ENCODE measurements at regions not wholly inside any gene's neighbourhood (a gene's known extent, or its start where the extent isn't known, plus 50 kb on each side); places are given as distances from the start of the nearest gene placed in this dataset.

- H3K4me1 Mint-ChIP-seq, result no peaks in the 10 kb centered on the region
- H3K9me3 Mint-ChIP-seq, result no peaks in the 10 kb centered on the region
- H3K4me3 Mint-ChIP-seq, result no peak overlapping the region
- H3K27ac Mint-ChIP-seq, result no peak overlapping the region
- H3K27me3 Mint-ChIP-seq, result no peaks in the 10 kb centered on the region
- H3K36me3 Mint-ChIP-seq, result no peaks in the 10 kb centered on the region
- DNase-seq (ENCODE audit: low spot score in 2 of 2) (no peak), ATAC-seq (ENCODE audit: low read depth) (no peak)
These were observed 302.7 kb downstream of the CCER1 start for GRCh38 chr12:90652280-90652679.

- no peak overlapping the region for H3K4me3 Mint-ChIP-seq
- DNase-seq (ENCODE audit: low spot score in 2 of 2), result no peak
- H3K27me3 Mint-ChIP-seq, result no peaks in the 10 kb centered on the region
- H3K36me3 Mint-ChIP-seq, result no peaks in the 10 kb centered on the region
- no peak for ATAC-seq (ENCODE audit: low read depth)
- H3K27ac Mint-ChIP-seq, result no peak overlapping the region
- H3K4me1 Mint-ChIP-seq, result no peaks in the 10 kb centered on the region
- peaks cover 4% of the 10 kb centered on the region for H3K9me3 Mint-ChIP-seq
These were observed 309.8 kb downstream of the CCER1 start for GRCh38 chr12:90645181-90645580.

- H3K27ac Mint-ChIP-seq, result no peak overlapping the region
- no peaks in the 10 kb centered on the region for H3K4me1 Mint-ChIP-seq
- no peaks in the 10 kb centered on the region for H3K27me3 Mint-ChIP-seq
- H3K36me3 Mint-ChIP-seq, result no peaks in the 10 kb centered on the region
- DNase-seq (ENCODE audit: low spot score in 2 of 2) (no peak), ATAC-seq (ENCODE audit: low read depth) (no peak)
- H3K4me3 Mint-ChIP-seq, result no peak overlapping the region
- H3K9me3 Mint-ChIP-seq, result peaks cover 2% of the 10 kb centered on the region
These were observed 323.3 kb downstream of the CCER1 start for GRCh38 chr12:90631591-90632212.

GRCh38 chr12:90630006-90630405 lies 325.0 kb downstream of the CCER1 start:
- no peak overlapping the region for H3K4me3 Mint-ChIP-seq
- H3K36me3 Mint-ChIP-seq, result no peaks in the 10 kb centered on the region
- H3K27ac Mint-ChIP-seq, result no peak overlapping the region
- no peaks in the 10 kb centered on the region for H3K27me3 Mint-ChIP-seq
- ATAC-seq (ENCODE audit: low read depth), result no peak
- no peaks in the 10 kb centered on the region for H3K4me1 Mint-ChIP-seq
- DNase-seq (ENCODE audit: low spot score in 2 of 2), result no peak
- peaks cover 2% of the 10 kb centered on the region for H3K9me3 Mint-ChIP-seq

- H3K27me3 Mint-ChIP-seq, result no peaks in the 10 kb centered on the region
- ATAC-seq (ENCODE audit: low read depth), result no peak
- H3K4me1 Mint-ChIP-seq, result no peaks in the 10 kb centered on the region
- no peaks in the 10 kb centered on the region for H3K36me3 Mint-ChIP-seq
- DNase-seq (ENCODE audit: low spot score in 2 of 2), result no peak
- no peaks in the 10 kb centered on the region for H3K9me3 Mint-ChIP-seq
- no peak overlapping the region for H3K27ac Mint-ChIP-seq
- no peak overlapping the region for H3K4me3 Mint-ChIP-seq
These were observed 326.8 kb downstream of the CCER1 start for GRCh38 chr12:90628213-90628612.

- Mint-ChIP-seq H3K27ac (no peak overlapping the region), H3K4me3 (no peak overlapping the region), H3K27me3 (no peaks in the 10 kb centered on the region), H3K9me3 (no peaks in the 10 kb centered on the region), H3K4me1 (no peaks in the 10 kb centered on the region), H3K36me3 (no peaks in the 10 kb centered on the region)
- no peak for ATAC-seq (ENCODE audit: low read depth)
- DNase-seq (ENCODE audit: low spot score in 2 of 2), result no peak
These were observed 327.6 kb downstream of the CCER1 start for GRCh38 chr12:90627180-90627896.

- H3K27me3 Mint-ChIP-seq, result peaks cover 2% of the 10 kb centered on the region
- H3K4me3 Mint-ChIP-seq, result no peak overlapping the region
- DNase-seq (ENCODE audit: low spot score in 2 of 2) (no peak), ATAC-seq (ENCODE audit: low read depth) (no peak)
- no peaks in the 10 kb centered on the region for H3K4me1 Mint-ChIP-seq
- no peak overlapping the region for H3K27ac Mint-ChIP-seq
- no peaks in the 10 kb centered on the region for H3K9me3 Mint-ChIP-seq
- no peaks in the 10 kb centered on the region for H3K36me3 Mint-ChIP-seq
These were observed 332.5 kb downstream of the CCER1 start for GRCh38 chr12:90622431-90622830.

GRCh38 chr12:90621927-90622326 lies 333.0 kb downstream of the CCER1 start:
- Mint-ChIP-seq H3K27ac (no peak overlapping the region), H3K36me3 (no peaks in the 10 kb centered on the region), H3K27me3 (peaks cover 2% of the 10 kb centered on the region), H3K4me3 (no peak overlapping the region), H3K9me3 (no peaks in the 10 kb centered on the region), H3K4me1 (no peaks in the 10 kb centered on the region)
- DNase-seq (ENCODE audit: low spot score in 2 of 2), result no peak
- ATAC-seq (ENCODE audit: low read depth), result no peak

GRCh38 chr12:90619943-90620342 lies 335.0 kb downstream of the CCER1 start:
- Mint-ChIP-seq H3K27me3 (peaks cover 2% of the 10 kb centered on the region), H3K36me3 (no peaks in the 10 kb centered on the region), H3K9me3 (no peaks in the 10 kb centered on the region), H3K4me3 (no peak overlapping the region), H3K4me1 (no peaks in the 10 kb centered on the region), H3K27ac (no peak overlapping the region)
- DNase-seq (ENCODE audit: low spot score in 2 of 2) (no peak), ATAC-seq (ENCODE audit: low read depth) (no peak)

- H3K4me1 Mint-ChIP-seq, result no peaks in the 10 kb centered on the region
- H3K27ac Mint-ChIP-seq, result no peak overlapping the region
- no peak overlapping the region for H3K4me3 Mint-ChIP-seq
- ATAC-seq (ENCODE audit: low read depth), result no peak
- no peaks in the 10 kb centered on the region for H3K36me3 Mint-ChIP-seq
- no peak for DNase-seq (ENCODE audit: low spot score in 2 of 2)
- H3K9me3 Mint-ChIP-seq, result no peaks in the 10 kb centered on the region
- peaks cover 2% of the 10 kb centered on the region for H3K27me3 Mint-ChIP-seq
These were observed 336.4 kb downstream of the CCER1 start for GRCh38 chr12:90618586-90618985.

GRCh38 chr12:90611891-90612290 lies 343.1 kb downstream of the CCER1 start:
- H3K9me3 Mint-ChIP-seq, result no peaks in the 10 kb centered on the region
- H3K4me1 Mint-ChIP-seq, result no peaks in the 10 kb centered on the region
- ATAC-seq (ENCODE audit: low read depth) (no peak), DNase-seq (ENCODE audit: low spot score in 2 of 2) (no peak)
- no peaks in the 10 kb centered on the region for H3K36me3 Mint-ChIP-seq
- H3K4me3 Mint-ChIP-seq, result no peak overlapping the region
- H3K27ac Mint-ChIP-seq, result no peak overlapping the region
- no peaks in the 10 kb centered on the region for H3K27me3 Mint-ChIP-seq

GRCh38 chr12:90611048-90611447 lies 343.9 kb downstream of the CCER1 start:
- Mint-ChIP-seq H3K27ac (no peak overlapping the region), H3K36me3 (no peaks in the 10 kb centered on the region), H3K9me3 (no peaks in the 10 kb centered on the region), H3K4me3 (no peak overlapping the region), H3K4me1 (no peaks in the 10 kb centered on the region), H3K27me3 (no peaks in the 10 kb centered on the region)
- DNase-seq (ENCODE audit: low spot score in 2 of 2), result no peak
- no peak for ATAC-seq (ENCODE audit: low read depth)

- ATAC-seq (ENCODE audit: low read depth) (no peak), DNase-seq (ENCODE audit: low spot score in 2 of 2) (no peak)
- H3K4me1 Mint-ChIP-seq, result no peaks in the 10 kb centered on the region
- H3K9me3 Mint-ChIP-seq, result no peaks in the 10 kb centered on the region
- no peaks in the 10 kb centered on the region for H3K27me3 Mint-ChIP-seq
- no peaks in the 10 kb centered on the region for H3K36me3 Mint-ChIP-seq
- H3K4me3 Mint-ChIP-seq, result no peak overlapping the region
- no peak overlapping the region for H3K27ac Mint-ChIP-seq
These were observed 361.2 kb downstream of the CCER1 start for GRCh38 chr12:90593596-90594295.

GRCh38 chr12:90589956-90590355 lies 365.0 kb downstream of the CCER1 start:
- ATAC-seq (ENCODE audit: low read depth), result no peak
- peaks cover 5% of the 10 kb centered on the region for H3K9me3 Mint-ChIP-seq
- no peaks in the 10 kb centered on the region for H3K36me3 Mint-ChIP-seq
- no peak for DNase-seq (ENCODE audit: low spot score in 2 of 2)
- no peaks in the 10 kb centered on the region for H3K4me1 Mint-ChIP-seq
- H3K27me3 Mint-ChIP-seq, result no peaks in the 10 kb centered on the region
- H3K27ac Mint-ChIP-seq, result no peak overlapping the region
- H3K4me3 Mint-ChIP-seq, result no peak overlapping the region
